GM19395 (cell line): ENCODE measurements at regions not wholly inside any gene's neighbourhood (a gene's known extent, or its start where the extent isn't known, plus 50 kb on each side); places are given as distances from the start of the nearest gene placed in this dataset.
"Not testable (repeated sequence)": the region's sequence is repeated elsewhere in the genome, so short reads cannot be mapped to it uniquely, and the experiment has no call there.

Source experiments
- ATAC-seq: cut with Tn5 transposase; IDR thresholded peaks from one replicate; pipeline ENCODE4 v1.9.1; 2021; ENCODE audit warnings: mild to moderate bottlenecking, moderate library complexity; ENCODE audit not compliant: unreplicated experiment

- ATAC-seq, result no peak
These were observed 545.7 kb downstream of the TBL1XR1 start for GRCh38 chr3:176651622-176652021.

GRCh38 chr3:176650478-176650877 lies 546.8 kb downstream of the TBL1XR1 start:
- no peak for ATAC-seq

GRCh38 chr3:176647987-176648386 lies 549.3 kb downstream of the TBL1XR1 start:
- no peak for ATAC-seq

- no peak for ATAC-seq
These were observed 563.8 kb downstream of the TBL1XR1 start for GRCh38 chr3:176633511-176633910.

GRCh38 chr3:176632925-176633324 lies 564.4 kb downstream of the TBL1XR1 start:
- ATAC-seq, result no peak

- ATAC-seq, result no peak
These were observed 566.1 kb downstream of the TBL1XR1 start for GRCh38 chr3:176631165-176631564.

- no peak for ATAC-seq
These were observed 569.1 kb downstream of the TBL1XR1 start for GRCh38 chr3:176628101-176628639.

GRCh38 chr3:176623468-176624150 lies 573.7 kb downstream of the TBL1XR1 start:
- ATAC-seq, result no peak

GRCh38 chr3:176619833-176620232 lies 577.4 kb downstream of the TBL1XR1 start:
- no peak for ATAC-seq

GRCh38 chr3:176615826-176616225 lies 581.5 kb downstream of the TBL1XR1 start:
- ATAC-seq, result no peak

GRCh38 chr3:176611703-176612102 lies 585.6 kb downstream of the TBL1XR1 start:
- no peak for ATAC-seq

GRCh38 chr3:176609361-176609760 lies 587.9 kb downstream of the TBL1XR1 start:
- ATAC-seq, result no peak

GRCh38 chr3:176605553-176605952 lies 591.7 kb downstream of the TBL1XR1 start:
- not testable (repeated sequence) for ATAC-seq

GRCh38 chr3:176595307-176595706 lies 602.0 kb downstream of the TBL1XR1 start:
- ATAC-seq, result no peak

- no peak for ATAC-seq
These were observed 606.6 kb downstream of the TBL1XR1 start for GRCh38 chr3:176590722-176591121.

- peak; percentile 68 for ATAC-seq
These were observed 610.2 kb downstream of the TBL1XR1 start for GRCh38 chr3:176587089-176587488.

- no peak for ATAC-seq
These were observed 612.7 kb downstream of the TBL1XR1 start for GRCh38 chr3:176584413-176585176.

- ATAC-seq, result no peak
These were observed 613.3 kb downstream of the TBL1XR1 start for GRCh38 chr3:176583956-176584355.

- no peak for ATAC-seq
These were observed 615.7 kb downstream of the TBL1XR1 start for GRCh38 chr3:176581589-176581988.

- peak; percentile 72 for ATAC-seq
These were observed 617.5 kb downstream of the TBL1XR1 start for GRCh38 chr3:176579711-176580185.

- no peak for ATAC-seq
These were observed 619.0 kb downstream of the TBL1XR1 start for GRCh38 chr3:176578316-176578715.

- no peak for ATAC-seq
These were observed 619.8 kb downstream of the TBL1XR1 start for GRCh38 chr3:176577447-176577846.
